GM12875 (cell line): ENCODE measurements at regions not wholly inside any gene's neighbourhood (a gene's known extent, or its start where the extent isn't known, plus 50 kb on each side); places are given as distances from the start of the nearest gene placed in this dataset.

ENCODE experiments used
- H3K4me3 ChIP-seq: one replicate; pipeline ENCODE4 v1.5.1; 2011; ENCODE audit warnings: low read depth, low read length, control low read depth
- TF ChIP-seq, protein P1 (sequence below): IDR thresholded peaks from 2 replicates; pipeline ENCODE4 v1.5.1; 2011; ENCODE audit warnings: low read depth, mild to moderate bottlenecking, control low read depth, inconsistent platforms, low read length, moderate library complexity, borderline replicate concordance; ENCODE audit not compliant: insufficient read depth

DNA sequence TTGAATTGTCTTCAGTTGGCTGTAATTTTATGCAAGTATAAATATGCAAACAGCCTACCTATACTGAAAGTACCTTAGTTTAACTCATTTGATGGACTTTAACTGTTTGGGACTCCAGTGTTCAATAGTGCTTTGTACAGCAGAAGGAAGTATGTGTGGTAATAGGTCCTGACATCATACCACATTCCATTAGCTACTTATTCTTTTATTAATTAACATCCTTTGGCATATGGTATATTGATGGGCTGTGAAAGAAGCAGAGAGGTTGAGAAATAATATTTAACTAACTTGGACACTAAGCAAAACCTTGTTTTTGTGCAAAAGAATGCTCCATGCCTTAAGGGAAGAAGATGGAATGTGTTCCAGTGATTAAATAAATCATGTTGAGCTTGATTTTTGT, 97.6 kb upstream of the SEMA6A start:
- TF ChIP-seq, protein P1, sequence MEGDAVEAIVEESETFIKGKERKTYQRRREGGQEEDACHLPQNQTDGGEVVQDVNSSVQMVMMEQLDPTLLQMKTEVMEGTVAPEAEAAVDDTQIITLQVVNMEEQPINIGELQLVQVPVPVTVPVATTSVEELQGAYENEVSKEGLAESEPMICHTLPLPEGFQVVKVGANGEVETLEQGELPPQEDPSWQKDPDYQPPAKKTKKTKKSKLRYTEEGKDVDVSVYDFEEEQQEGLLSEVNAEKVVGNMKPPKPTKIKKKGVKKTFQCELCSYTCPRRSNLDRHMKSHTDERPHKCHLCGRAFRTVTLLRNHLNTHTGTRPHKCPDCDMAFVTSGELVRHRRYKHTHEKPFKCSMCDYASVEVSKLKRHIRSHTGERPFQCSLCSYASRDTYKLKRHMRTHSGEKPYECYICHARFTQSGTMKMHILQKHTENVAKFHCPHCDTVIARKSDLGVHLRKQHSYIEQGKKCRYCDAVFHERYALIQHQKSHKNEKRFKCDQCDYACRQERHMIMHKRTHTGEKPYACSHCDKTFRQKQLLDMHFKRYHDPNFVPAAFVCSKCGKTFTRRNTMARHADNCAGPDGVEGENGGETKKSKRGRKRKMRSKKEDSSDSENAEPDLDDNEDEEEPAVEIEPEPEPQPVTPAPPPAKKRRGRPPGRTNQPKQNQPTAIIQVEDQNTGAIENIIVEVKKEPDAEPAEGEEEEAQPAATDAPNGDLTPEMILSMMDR: no peak
- H3K4me3 ChIP-seq: no peak overlapping the region

DNA sequence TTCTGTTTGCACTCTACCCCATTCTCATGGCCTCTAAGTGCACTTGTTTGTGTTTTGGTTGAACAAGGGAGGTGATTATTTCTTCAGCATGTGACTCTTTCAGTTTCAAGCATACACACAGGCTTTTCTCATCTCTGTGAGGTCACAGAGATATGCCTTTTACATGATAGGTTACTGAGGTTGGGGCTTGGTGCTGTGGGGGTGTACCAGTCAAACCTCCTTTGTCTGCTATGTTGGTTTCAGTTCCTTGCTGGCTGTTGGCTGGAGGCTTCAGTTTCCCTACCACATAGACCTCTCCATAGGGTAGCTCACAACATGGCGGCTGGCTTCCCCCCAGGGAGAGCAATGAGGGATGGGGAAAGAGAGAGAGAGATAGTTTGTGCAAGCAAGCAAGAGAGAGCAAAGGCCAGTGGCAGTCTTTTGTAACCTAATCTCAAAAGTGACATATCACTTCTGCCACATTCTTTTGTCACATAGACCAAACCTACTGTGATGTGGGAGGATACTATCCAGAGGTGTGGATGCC, 96.7 kb upstream of the SEMA6A start:
- no peak overlapping the region for H3K4me3 ChIP-seq
- TF ChIP-seq, protein P1: no peak

DNA sequence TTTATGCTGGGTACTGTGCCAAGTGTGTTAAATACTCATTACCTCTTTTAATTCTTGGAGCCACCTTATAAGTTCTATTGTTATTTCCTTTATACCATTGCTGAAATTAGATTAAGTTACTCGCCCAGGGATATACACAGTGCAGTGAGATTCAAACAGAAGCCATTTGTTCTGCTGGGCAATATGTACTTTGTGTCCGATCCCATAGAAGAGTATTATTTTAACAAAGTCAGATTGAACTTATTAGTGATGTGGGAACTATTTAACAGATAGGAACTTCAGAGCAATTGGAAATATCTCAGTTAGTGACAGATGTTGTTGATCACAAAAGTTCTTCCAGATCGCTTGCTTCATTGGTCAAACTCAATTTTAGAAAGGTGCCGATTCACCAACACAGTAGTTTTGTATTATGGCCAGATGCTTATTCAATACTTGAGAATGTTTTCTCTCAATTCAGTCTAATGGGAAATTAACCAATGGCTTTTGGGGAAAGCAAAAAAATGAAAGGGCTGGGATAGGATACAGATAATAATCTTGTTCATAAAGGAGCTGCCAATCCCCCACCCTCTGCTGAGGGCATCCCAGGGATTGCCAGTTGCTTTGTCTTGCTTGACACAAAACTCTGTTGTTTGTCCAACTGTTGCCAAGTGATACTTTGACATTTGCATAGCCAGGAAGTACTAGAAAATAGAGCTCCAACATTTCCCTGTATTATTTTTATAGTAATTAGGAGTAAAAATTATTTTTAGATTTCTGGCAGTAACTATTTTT, 94.8 kb upstream of the SEMA6A start:
- H3K4me3 ChIP-seq: no peak overlapping the region
- TF ChIP-seq, protein P1: no peak

- H3K4me3 ChIP-seq: no peak overlapping the region
- TF ChIP-seq, protein P1: no peak
These were observed 93.8 kb upstream of the SEMA6A start for GRCh38 chr5:116668390-116668789.

DNA sequence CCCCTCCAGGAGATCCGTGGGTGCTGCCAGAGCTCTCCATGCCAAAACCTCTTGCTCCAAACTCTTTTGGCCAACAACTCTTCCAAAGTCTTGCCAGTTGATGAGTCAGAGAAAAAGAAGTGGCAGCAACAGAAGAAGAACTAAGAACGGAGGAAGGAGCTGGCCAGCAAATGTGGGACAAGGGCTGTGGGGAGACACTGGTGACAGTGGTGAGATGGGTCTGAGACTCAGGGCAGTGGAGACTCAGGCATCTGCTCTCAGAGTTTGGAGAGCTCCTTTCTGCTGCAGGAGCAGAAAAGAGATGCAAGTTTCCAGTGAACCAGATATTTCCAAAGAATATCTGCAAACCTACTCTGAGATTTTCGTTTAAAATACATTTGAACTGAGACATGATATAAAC, 92.3 kb upstream of the SEMA6A start:
- TF ChIP-seq, protein P1: no peak
- H3K4me3 ChIP-seq: no peak overlapping the region

DNA sequence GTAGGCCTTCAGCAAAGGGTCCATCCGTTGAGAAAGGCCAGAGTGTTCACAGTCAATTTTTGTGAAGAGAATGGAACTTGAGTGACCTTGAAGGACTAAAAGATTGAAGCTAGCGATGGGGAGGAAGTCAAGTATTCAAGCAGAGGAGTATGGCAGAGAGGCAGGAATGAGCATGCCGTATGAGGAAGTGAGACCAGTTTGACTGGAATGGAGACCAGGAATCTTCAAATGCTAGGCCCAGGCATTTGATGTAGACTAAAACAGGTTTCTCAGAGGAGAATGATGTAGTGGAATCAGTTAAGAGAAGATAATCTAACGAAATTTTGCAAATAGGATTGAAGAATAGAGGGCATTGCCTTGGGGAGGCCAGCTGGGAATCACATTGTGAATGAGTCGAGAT, 90.4 kb upstream of the SEMA6A start:
- TF ChIP-seq, protein P1: no peak
- no peak overlapping the region for H3K4me3 ChIP-seq

GRCh38 chr5:116663081-116663480, 88.5 kb upstream of the SEMA6A start:
- TF ChIP-seq, protein P1: no peak
- H3K4me3 ChIP-seq: no peak overlapping the region
